Limb (tissue), 2 donors: ENCODE measurements at regions not wholly inside any gene's neighbourhood (a gene's known extent, or its start where the extent isn't known, plus 50 kb on each side); places are given as distances from the start of the nearest gene placed in this dataset.

Experiments
- DNase-seq, 2 donors: peaks; one replicate each; pipeline ENCODE4 v3.0.0-alpha.2; 2016; ENCODE audit errors: extremely low spot score in 2 of 2

GRCh38 chr4:154088741-154089140, 299.9 kb upstream of the SFRP2 start:
- no peak for DNase-seq

DNA sequence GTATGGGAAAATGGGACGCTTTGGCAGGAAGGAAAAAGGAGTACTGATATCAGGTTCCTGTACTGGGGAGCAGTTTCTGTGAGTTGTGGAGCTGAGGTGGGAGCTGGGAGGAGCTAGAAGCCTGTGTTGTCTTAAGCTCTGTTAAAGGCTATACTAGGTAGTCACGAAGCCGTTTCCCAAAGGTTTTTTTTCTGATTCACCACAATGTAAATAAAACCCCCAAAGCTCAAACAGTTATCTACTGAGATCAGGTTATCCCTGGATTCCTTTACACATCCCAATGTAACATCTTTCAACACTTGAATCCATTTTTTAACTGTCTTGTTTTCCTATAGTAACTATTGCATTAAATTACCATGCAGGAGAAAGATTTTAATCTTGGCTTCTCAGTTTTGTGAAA, 297.4 kb upstream of the SFRP2 start:
- no peak for DNase-seq

DNA sequence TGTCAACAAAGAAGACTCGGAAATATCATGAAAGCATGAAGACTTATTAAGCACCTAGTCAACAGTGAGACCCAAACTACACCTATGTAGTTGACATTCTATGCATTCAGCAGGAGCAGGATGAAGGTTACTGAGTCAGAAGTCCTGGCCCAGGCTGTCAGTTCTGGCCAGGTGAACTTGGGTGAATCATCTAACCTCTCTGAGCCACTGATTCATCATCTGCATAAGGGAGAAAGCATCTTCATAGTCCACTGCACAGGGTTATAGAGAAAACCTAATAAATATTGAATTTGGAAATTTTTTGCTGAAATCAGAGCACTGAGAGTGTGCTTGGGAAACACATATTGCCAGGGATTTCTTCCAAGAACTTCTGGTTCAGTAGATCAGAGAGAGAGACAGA, 296.0 kb upstream of the SFRP2 start:
- no peak for DNase-seq

- DNase-seq = peak in 1 of 2 donors; percentile 36
These were observed 294.1 kb upstream of the SFRP2 start for GRCh38 chr4:154082760-154083535.

DNA sequence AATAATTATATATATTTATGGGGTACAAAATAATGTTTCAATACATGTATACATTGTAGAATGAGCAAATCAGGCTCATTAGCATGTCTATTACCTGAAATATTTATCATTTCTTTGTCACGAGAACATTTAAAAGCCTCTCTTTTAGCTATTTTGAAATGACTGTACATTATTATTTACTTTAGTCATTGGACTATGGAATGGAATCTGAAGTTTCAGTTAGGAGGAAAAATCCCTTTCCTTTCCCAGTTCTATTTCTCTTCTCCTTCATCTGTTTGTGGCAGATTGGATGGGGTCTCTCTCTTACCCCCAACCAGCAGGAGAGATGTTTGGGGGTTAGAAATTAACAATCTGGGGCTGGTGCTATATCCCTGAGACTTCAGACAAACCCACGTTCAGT, 292.5 kb upstream of the SFRP2 start:
- DNase-seq = no peak

DNA sequence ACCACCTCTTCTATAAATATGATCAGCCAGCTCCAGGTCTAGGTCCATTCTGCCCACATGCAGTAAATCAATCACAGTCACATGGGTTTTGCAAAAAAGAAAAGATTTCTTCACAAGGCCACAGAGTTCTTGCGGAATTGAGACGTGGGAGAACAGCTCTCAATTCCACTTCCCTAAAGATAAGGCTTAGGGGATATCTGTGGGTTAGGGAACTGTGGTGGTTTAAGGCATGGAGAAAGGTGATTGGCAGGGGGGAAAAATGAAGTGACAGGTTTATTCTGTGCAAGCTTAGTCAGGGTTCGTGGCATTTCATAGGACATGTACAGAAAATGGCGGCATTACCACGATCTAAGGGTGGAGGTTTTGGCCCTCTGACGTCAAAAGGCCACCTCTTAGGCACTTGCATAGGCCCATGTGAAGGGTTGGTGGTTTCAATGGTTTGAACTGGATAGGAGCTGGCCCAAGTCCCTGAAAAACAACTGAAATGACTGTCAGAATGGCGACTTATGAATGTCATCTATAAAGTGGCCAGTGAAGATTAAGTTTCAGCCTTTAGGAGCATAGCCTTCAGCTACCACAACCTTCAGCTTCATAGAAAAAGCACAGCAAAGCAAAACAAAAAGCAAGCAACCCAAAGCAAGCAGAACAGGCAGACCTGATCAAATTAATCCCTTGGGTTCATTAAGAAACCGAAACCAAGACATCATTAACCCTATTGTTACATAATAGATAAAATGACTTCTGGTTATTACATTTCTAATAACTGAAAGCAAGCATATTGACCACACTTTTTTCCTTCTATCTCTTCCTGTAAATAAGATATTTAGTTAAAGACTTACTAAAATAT, 289.8 kb upstream of the SFRP2 start:
- no peak for DNase-seq

- DNase-seq = no peak
These were observed 288.0 kb upstream of the SFRP2 start for GRCh38 chr4:154076921-154077320.

DNA sequence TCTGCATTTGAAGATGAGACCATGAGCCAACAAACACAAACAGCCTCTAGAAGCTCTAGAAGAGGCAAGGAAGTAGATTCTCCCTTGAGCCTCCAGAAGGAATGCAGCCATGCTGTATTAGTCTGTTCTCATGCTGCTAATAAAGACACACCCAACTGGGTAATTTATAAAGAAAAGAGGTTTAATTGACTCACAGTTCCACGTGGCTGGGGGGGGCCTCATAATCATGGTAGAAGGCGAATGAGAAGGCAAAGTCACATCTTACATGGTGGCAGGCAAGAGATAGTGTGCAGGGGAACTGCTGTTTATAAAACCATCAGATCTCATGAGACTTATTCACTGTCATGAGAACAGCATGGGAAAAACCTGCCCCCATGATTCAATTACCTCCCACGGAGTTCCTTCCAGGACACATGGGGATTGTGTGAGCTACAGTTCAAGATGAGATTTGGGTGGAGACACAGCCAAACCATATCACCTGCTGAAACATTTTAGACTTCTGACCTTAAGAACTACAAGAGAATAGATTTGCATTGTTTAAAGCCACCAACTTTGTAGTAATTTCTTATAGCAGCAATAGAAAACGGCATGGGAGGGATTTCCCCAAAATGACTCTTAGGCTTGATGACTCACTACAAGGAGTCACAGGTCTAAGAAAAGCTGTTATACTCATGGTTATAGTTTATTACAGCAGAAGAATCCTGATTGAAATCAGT, 284.4 kb upstream of the SFRP2 start:
- DNase-seq = no peak

GRCh38 chr4:154067786-154068185, 278.9 kb upstream of the SFRP2 start:
- no peak for DNase-seq

GRCh38 chr4:154065368-154065767, 276.5 kb upstream of the SFRP2 start:
- no peak for DNase-seq

- no peak for DNase-seq
These were observed 275.4 kb upstream of the SFRP2 start for GRCh38 chr4:154064244-154064643.

DNA sequence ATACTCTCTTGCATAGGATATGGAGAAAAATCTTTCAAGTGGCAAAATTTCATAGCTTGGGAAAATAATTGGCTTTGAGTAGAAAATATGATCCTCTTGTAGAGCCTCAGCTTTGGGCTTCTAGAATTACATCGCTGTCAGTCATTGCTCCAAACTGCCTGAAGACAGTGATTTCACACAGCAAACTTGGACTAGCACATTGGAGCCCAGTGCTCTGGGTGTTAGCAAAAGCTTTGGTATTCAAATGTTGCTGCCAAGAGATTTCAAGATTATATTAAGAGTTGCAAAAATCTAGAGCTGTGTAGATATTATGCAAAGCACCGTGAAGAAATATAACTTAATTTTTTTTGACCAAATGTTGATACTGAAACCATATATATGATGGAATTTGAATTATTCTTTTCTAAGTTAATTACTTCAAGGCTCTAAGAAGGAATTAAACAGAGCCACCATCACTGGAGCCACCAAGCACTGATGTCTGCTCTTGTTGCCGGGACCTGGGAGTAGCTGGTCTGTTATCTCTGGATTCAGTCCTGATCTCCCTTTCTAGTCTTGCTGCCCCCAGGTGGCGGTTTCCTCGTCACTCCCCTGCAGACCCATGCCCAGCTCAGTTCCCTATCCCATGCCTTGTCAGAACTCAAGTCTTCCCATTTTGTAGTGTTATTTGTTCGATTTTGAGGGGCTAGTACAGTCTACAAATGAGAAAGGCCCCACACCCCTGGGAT, 260.7 kb upstream of the SFRP2 start:
- DNase-seq = no peak

GRCh38 chr4:154047733-154048132, 258.9 kb upstream of the SFRP2 start:
- DNase-seq = no peak

DNA sequence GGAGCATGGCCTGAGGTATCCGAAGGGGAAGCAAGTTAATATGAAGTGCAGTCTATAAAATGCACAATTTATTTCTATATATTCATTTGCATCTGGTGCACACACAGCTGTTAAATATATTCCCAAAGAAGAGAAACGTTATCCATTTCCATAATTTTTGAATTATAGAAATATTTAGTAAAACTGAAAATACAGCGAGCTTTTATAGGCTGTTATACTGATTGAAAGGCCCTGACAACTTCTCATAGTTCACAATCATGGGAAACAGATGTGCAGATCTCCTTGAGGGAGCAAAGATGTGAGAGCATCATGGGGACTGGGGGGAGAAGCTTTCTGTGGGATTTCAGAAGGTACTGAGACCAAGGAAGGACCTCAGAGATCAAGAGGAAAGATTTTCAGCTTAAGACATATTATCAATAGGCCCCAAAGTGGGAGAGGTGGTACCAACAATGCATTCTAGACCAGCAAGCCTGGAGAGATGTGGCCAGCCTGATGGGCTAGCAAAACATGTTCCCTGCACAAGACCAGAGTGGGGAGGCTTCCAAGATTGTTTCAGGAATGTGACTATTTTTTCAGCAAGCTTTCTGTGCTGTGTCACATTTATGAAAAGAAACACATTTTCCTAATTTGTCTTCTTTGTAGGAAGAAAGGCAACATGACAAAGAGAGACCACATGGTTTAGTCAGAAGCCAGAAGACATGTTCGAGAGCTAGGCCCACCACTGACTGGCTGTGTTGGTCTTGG, 256.0 kb upstream of the SFRP2 start:
- DNase-seq = peak in 1 of 2 donors; percentile 49

GRCh38 chr4:154044108-154044531, 255.2 kb upstream of the SFRP2 start:
- DNase-seq = no peak

- no peak for DNase-seq
These were observed 252.8 kb upstream of the SFRP2 start for GRCh38 chr4:154041640-154042039.

GRCh38 chr4:154039435-154040343, 250.8 kb upstream of the SFRP2 start:
- no peak for DNase-seq

DNA sequence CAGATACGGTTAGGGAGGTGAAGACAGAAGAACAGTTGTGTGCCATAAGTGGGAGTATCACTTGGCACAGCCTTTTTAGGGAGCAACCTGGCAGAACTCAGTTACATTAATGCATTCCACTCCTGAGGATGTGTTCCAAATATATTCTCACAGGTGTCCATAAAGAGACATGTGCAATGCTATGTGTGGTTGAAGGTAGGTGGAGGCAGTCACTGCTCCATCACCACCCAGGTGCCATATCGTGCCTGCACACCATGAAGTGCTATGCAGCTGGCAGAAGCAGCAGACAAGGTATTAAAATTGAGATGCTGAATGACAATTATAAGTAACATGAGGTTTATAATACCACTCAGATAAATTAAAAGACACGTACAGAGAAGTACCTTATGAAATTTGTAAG, 248.0 kb upstream of the SFRP2 start:
- no peak for DNase-seq

GRCh38 chr4:154035341-154035740, 246.5 kb upstream of the SFRP2 start:
- no peak for DNase-seq

- DNase-seq = no peak
These were observed 245.0 kb upstream of the SFRP2 start for GRCh38 chr4:154033921-154034320.
